ENCODE measurements at regions not wholly inside any gene's neighbourhood (a gene's known extent, or its start where the extent isn't known, plus 50 kb on each side); places are given as distances from the start of the nearest gene placed in this dataset.

GRCh38 chr14:76929927-76930326, 98.6 kb downstream of the IRF2BPL start:
- peak in 1 of 2 donors; percentile 32 for DNase-seq (ENCODE audit: extremely low read depth in 1 of 2, low read depth in 1 of 2)

GRCh38 chr14:76927971-76928700, 100.4 kb downstream of the IRF2BPL start:
- DNase-seq (ENCODE audit: extremely low read depth in 1 of 2, low read depth in 1 of 2), result no peak

GRCh38 chr14:76926521-76927251, 100.5 kb downstream of the LRRC74A start:
- DNase-seq (ENCODE audit: extremely low read depth in 1 of 2, low read depth in 1 of 2), result peak; percentile 18 to 52

- DNase-seq (ENCODE audit: extremely low read depth in 1 of 2, low read depth in 1 of 2), result no peak
Observed at GRCh38 chr14:76925097-76925441, 98.9 kb downstream of the LRRC74A start.

- no peak for DNase-seq (ENCODE audit: extremely low read depth in 1 of 2, low read depth in 1 of 2)
Observed at GRCh38 chr14:76924371-76925096, 98.3 kb downstream of the LRRC74A start.

GRCh38 chr14:76923431-76924370, 97.5 kb downstream of the LRRC74A start:
- DNase-seq (ENCODE audit: extremely low read depth in 1 of 2, low read depth in 1 of 2), result no peak

- no peak for DNase-seq (ENCODE audit: extremely low read depth in 1 of 2, low read depth in 1 of 2)
Observed at GRCh38 chr14:76922584-76922983, 96.4 kb downstream of the LRRC74A start.

GRCh38 chr14:76922092-76922491, 95.9 kb downstream of the LRRC74A start:
- DNase-seq (ENCODE audit: extremely low read depth in 1 of 2, low read depth in 1 of 2), result no peak

GRCh38 chr14:76921088-76921399, 94.8 kb downstream of the LRRC74A start:
- DNase-seq (ENCODE audit: extremely low read depth in 1 of 2, low read depth in 1 of 2), result no peak

- DNase-seq (ENCODE audit: extremely low read depth in 1 of 2, low read depth in 1 of 2), result no peak
Observed at GRCh38 chr14:76920331-76921087, 94.3 kb downstream of the LRRC74A start.

- DNase-seq (ENCODE audit: extremely low read depth in 1 of 2, low read depth in 1 of 2), result no peak
Observed at GRCh38 chr14:76919431-76920330, 93.5 kb downstream of the LRRC74A start.

All from activated CD8-positive, alpha-beta memory T cell treated with anti-CD3 and anti-CD28 coated beads for 1 hour (primary cell).